ENCODE measurements at regions not wholly inside any gene's neighbourhood (a gene's known extent, or its start where the extent isn't known, plus 50 kb on each side); places are given as distances from the start of the nearest gene placed in this dataset.

- no peak for TF ChIP-seq POLR2AphosphoS5 (IDR thresholded peaks at IDR 0.05)
- no peak for TF ChIP-seq CTCF (IDR thresholded peaks at IDR 0.05)
- no peak for TF ChIP-seq EP300 (IDR thresholded peaks at IDR 0.05)
Measured at GRCh38 chr9:32292611-32293010, 91.8 kb upstream of the ACO1 start.

Measured in esophagus muscularis mucosa (tissue), 4 donors.